ENCODE measurements at regions not wholly inside any gene's neighbourhood (a gene's known extent, or its start where the extent isn't known, plus 50 kb on each side); places are given as distances from the start of the nearest gene placed in this dataset.
"Not testable (repeated sequence)": the region's sequence is repeated elsewhere in the genome, so short reads cannot be mapped to it uniquely, and the experiment has no call there.

GRCh38 chr10:120105492-120105891 is 213.0 kb downstream of the SEC23IP start:
- no peak for DNase-seq
- no peak overlapping the region for H3K27ac ChIP-seq
- H3K36me3 ChIP-seq: no peaks in the 10 kb centered on the region
- TF ChIP-seq CTCF (IDR thresholded peaks at IDR 0.05): no peak
- no peaks in the 10 kb centered on the region for H3K4me1 ChIP-seq
- intact Hi-C loops (cut with DNase I; ENCODE audit: low total_unique reads): no loop called here
- H3K27me3 ChIP-seq: no peaks in the 10 kb centered on the region
- H3K4me3 ChIP-seq: no peak overlapping the region
- H3K9me3 ChIP-seq: no peaks in the 10 kb centered on the region

DNA sequence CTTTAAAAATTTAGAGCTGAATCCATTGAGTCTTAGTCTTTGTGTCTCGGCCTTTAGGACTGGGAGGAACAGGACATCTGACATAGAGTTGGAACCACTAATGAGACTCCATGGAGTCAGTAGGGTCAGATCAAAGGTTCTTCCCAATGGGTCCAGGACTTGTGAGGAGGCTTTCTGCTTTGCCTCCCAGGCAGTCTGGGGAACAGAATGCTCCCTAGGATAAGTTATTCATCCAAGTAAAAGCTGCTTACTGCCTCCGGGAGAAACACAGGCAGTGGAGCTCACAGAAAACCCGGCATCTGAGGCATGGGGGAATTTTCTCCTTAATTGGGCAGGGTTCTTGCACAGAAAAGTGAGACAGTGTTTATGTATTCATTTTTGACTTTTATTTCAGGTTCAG is 216.4 kb downstream of the SEC23IP start:
- H3K36me3 ChIP-seq: no peaks in the 10 kb centered on the region
- H3K9me3 ChIP-seq: no peaks in the 10 kb centered on the region
- intact Hi-C loops (cut with DNase I; ENCODE audit: low total_unique reads): no loop called here
- no peak for DNase-seq
- no peaks in the 10 kb centered on the region for H3K4me1 ChIP-seq
- no peak overlapping the region for H3K4me3 ChIP-seq
- H3K27ac ChIP-seq: no peak overlapping the region
- no peaks in the 10 kb centered on the region for H3K27me3 ChIP-seq
- TF ChIP-seq CTCF (IDR thresholded peaks at IDR 0.05): no peak

GRCh38 chr10:120109725-120110124 is 217.2 kb downstream of the SEC23IP start:
- H3K27me3 ChIP-seq; H3K9me3 ChIP-seq; H3K4me3 ChIP-seq; H3K4me1 ChIP-seq; H3K36me3 ChIP-seq; H3K27ac ChIP-seq; DNase-seq; intact Hi-C loops (cut with DNase I; ENCODE audit: low total_unique reads): not testable (repeated sequence)

DNA sequence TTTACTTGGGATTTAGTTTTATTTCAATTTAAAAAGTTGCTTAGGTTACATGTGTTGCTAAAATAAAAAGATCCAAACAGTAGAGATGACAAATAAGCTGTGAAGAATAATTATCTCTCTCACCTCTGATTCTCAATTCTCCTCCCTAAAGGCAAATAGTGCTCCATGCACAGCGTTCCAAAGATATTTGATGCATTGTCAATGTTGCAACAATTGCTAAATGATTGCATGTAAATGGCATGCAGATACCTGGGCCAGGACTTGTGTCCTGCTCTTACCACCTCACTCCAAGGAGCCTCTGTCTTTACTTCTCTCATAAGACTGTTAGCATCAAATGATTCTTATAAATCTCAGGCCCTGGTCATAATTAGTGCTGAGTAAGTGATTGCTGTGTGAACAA is 217.7 kb downstream of the SEC23IP start:
- no peak overlapping the region for H3K27ac ChIP-seq
- no peaks in the 10 kb centered on the region for H3K27me3 ChIP-seq
- no peaks in the 10 kb centered on the region for H3K36me3 ChIP-seq
- no peak for DNase-seq
- no peak overlapping the region for H3K4me3 ChIP-seq
- no peak for TF ChIP-seq CTCF (IDR thresholded peaks at IDR 0.05)
- H3K4me1 ChIP-seq: no peaks in the 10 kb centered on the region
- intact Hi-C loops (cut with DNase I; ENCODE audit: low total_unique reads): no loop called here
- no peaks in the 10 kb centered on the region for H3K9me3 ChIP-seq

DNA sequence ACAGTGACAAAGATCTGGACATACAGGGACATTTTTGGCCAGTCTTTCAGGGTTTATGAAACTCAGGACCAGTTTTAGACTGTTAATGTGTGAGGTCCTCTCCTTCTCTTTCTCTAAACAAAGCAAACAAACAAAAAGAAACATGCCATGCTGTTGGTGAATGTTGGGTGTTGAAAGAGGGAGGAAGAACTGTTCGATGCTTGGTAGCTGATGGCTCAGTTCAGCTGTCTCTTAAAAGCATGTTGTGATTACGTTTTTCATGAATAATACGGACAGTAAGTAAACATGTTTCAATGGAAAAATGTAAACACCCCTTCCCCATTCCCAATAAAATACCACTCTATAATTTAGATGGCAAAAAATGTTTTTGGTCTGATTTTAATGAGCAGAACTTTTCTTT is 219.1 kb downstream of the SEC23IP start:
- no peaks in the 10 kb centered on the region for H3K27me3 ChIP-seq
- no peaks in the 10 kb centered on the region for H3K36me3 ChIP-seq
- DNase-seq: no peak
- no peaks in the 10 kb centered on the region for H3K4me1 ChIP-seq
- no peak for TF ChIP-seq CTCF (IDR thresholded peaks at IDR 0.05)
- H3K27ac ChIP-seq: no peak overlapping the region
- intact Hi-C loops (cut with DNase I; ENCODE audit: low total_unique reads): no loop called here
- H3K9me3 ChIP-seq: no peaks in the 10 kb centered on the region
- no peak overlapping the region for H3K4me3 ChIP-seq

DNA sequence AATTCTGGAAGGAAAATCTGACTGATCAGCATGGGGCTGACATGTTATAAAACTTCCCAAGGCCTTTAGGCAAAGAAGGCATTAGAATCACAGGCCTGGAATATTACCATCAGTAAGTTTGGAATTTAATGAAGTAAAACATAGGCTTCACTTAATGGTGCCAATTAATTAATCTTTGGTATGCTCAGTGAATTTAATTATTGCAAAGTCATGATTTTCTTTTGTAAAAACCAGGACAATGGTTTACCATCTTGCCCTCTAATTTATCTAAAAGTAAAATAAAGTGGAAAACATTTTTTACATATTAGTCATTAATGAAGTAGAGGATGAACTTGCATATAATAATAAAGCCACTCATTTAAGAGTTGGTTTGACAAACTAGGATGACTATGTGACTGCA is 220.3 kb downstream of the SEC23IP start:
- intact Hi-C loops (cut with DNase I; ENCODE audit: low total_unique reads): no loop called here
- DNase-seq: no peak
- Histone ChIP-seq H3K4me3 (no peak overlapping the region), H3K36me3 (no peaks in the 10 kb centered on the region), H3K27me3 (no peaks in the 10 kb centered on the region), H3K4me1 (no peaks in the 10 kb centered on the region), H3K9me3 (no peaks in the 10 kb centered on the region), H3K27ac (no peak overlapping the region)
- TF ChIP-seq CTCF (IDR thresholded peaks at IDR 0.05): no peak

Measured in tibial artery (tissue), 4 donors.